ENCODE measurements at regions not wholly inside any gene's neighbourhood (a gene's known extent, or its start where the extent isn't known, plus 50 kb on each side); places are given as distances from the start of the nearest gene placed in this dataset.
"Not testable (repeated sequence)": the region's sequence is repeated elsewhere in the genome, so short reads cannot be mapped to it uniquely, and the experiment has no call there.

GRCh38 chrX:139026811-139027210, 315.3 kb upstream of the FGF13 start:
- Histone ChIP-seq H3K4me1 (ENCODE audit: control insufficient read depth in 5 of 5, insufficient read depth in 5 of 5, low read length in 5 of 5) (no peaks in the 10 kb centered on the region), H3K9me3 (ENCODE audit: control insufficient read depth in 5 of 5, low read length in 5 of 5) (no peaks in the 10 kb centered on the region), H3K27ac (ENCODE audit: low read depth, low read length) (no peak overlapping the region), H3K4me3 (ENCODE audit: low read depth in 1 of 5, low read length in 5 of 5) (no peak overlapping the region), H3K36me3 (ENCODE audit: control insufficient read depth in 5 of 5, insufficient read depth in 5 of 5, low read length in 5 of 5) (no peaks in the 10 kb centered on the region), H3K27me3 (ENCODE audit: control insufficient read depth in 5 of 5, insufficient read depth in 4 of 5, low read length in 5 of 5) (no peaks in the 10 kb centered on the region), H3K9ac (ENCODE audit: low read length in 5 of 5) (no peak overlapping the region)

DNA sequence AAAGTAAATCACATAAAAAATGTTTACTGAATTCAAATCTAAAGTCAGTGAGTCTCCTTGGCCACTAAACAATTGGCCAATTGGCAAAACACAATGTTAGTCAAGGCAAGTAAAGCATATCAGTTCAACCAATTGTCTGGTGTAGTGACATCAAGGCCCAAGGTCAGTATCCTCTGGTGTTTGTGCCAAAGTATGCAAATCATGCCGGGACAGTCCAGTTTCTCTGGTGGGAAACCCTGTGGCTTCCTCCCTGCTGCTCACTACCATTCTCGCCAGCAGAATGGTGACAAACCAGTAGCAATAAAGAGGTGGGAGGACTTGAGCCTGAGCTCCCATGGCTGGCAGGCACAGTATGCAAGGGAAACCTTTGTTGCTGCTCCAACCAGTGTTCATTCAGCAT, 314.9 kb upstream of the FGF13 start:
- Histone ChIP-seq H3K4me3 (ENCODE audit: low read depth in 1 of 5, low read length in 5 of 5) (no peak overlapping the region), H3K27ac (ENCODE audit: low read depth, low read length) (no peak overlapping the region), H3K27me3 (ENCODE audit: control insufficient read depth in 5 of 5, insufficient read depth in 4 of 5, low read length in 5 of 5) (no peaks in the 10 kb centered on the region), H3K36me3 (ENCODE audit: control insufficient read depth in 5 of 5, insufficient read depth in 5 of 5, low read length in 5 of 5) (no peaks in the 10 kb centered on the region), H3K9me3 (ENCODE audit: control insufficient read depth in 5 of 5, low read length in 5 of 5) (no peaks in the 10 kb centered on the region), H3K4me1 (ENCODE audit: control insufficient read depth in 5 of 5, insufficient read depth in 5 of 5, low read length in 5 of 5) (no peaks in the 10 kb centered on the region), H3K9ac (ENCODE audit: low read length in 5 of 5) (no peak overlapping the region)

DNA sequence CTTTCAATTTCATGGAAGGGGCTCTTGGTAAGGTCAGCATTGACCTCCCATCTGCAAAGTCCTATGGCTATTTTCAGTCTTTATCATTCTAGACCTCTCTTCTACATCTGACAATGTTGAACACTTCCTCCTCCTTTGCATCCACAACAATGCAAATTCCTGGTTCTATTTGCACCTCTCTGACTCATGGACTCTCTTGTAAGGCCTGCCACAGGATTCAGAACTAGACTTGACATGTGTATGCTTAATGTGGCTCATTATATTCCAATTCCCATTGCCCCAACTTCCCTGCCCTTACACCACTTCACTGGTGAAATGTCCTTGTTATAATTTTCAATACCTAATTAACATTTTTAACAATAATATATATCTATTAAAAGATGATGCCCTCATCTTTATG, 314.3 kb upstream of the FGF13 start:
- no peaks in the 10 kb centered on the region for H3K36me3 ChIP-seq (ENCODE audit: control insufficient read depth in 5 of 5, insufficient read depth in 5 of 5, low read length in 5 of 5)
- H3K4me1 ChIP-seq (ENCODE audit: control insufficient read depth in 5 of 5, insufficient read depth in 5 of 5, low read length in 5 of 5): no peaks in the 10 kb centered on the region
- no peak overlapping the region for H3K4me3 ChIP-seq (ENCODE audit: low read depth in 1 of 5, low read length in 5 of 5)
- no peak overlapping the region for H3K27ac ChIP-seq (ENCODE audit: low read depth, low read length)
- no peaks in the 10 kb centered on the region for H3K9me3 ChIP-seq (ENCODE audit: control insufficient read depth in 5 of 5, low read length in 5 of 5)
- H3K27me3 ChIP-seq (ENCODE audit: control insufficient read depth in 5 of 5, insufficient read depth in 4 of 5, low read length in 5 of 5): no peaks in the 10 kb centered on the region
- H3K9ac ChIP-seq (ENCODE audit: low read length in 5 of 5): no peak overlapping the region

DNA sequence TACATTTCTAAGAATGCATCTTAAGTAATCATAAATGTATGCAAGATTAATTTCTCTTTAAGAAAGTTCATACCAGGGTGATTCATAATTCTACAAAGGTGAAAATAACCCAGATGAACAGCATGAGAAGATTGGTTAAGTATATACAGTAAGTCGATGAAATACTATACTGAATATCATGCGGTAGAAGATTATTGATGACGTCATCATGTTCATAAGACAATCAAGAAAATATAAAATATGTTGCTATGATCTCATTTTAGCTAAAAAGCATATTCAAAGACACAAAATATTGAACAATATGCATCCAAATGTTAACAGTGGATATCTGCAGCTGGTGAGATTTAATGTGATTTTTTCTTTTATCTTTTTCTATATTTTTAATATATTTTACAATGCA, 312.0 kb upstream of the FGF13 start:
- no peaks in the 10 kb centered on the region for H3K36me3 ChIP-seq (ENCODE audit: control insufficient read depth in 5 of 5, insufficient read depth in 5 of 5, low read length in 5 of 5)
- H3K27ac ChIP-seq (ENCODE audit: low read depth, low read length): no peak overlapping the region
- H3K9me3 ChIP-seq (ENCODE audit: control insufficient read depth in 5 of 5, low read length in 5 of 5): no peaks in the 10 kb centered on the region
- no peaks in the 10 kb centered on the region for H3K27me3 ChIP-seq (ENCODE audit: control insufficient read depth in 5 of 5, insufficient read depth in 4 of 5, low read length in 5 of 5)
- H3K9ac ChIP-seq (ENCODE audit: low read length in 5 of 5): no peak overlapping the region
- H3K4me3 ChIP-seq (ENCODE audit: low read depth in 1 of 5, low read length in 5 of 5): no peak overlapping the region
- H3K4me1 ChIP-seq (ENCODE audit: control insufficient read depth in 5 of 5, insufficient read depth in 5 of 5, low read length in 5 of 5): no peaks in the 10 kb centered on the region

DNA sequence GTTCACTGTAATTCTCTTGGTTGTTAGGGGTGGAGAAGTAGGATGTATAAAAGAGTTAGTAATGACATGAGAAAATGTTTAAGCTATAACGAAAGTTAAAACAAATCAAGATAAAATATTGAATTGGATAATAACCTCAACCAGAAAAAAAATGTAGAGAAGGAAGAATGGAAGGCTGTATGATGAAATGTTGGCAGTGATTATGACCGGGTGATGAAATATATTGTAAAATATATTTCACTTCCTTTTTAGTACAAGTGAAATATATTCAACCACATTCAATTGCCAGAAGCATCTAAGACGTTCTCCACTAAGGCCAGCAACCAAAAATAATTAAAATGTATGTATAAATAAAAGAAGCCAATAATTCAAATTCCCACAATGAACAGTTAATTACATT, 309.3 kb upstream of the FGF13 start:
- no peak overlapping the region for H3K27ac ChIP-seq (ENCODE audit: low read depth, low read length)
- peaks cover 0 to 6% (median 4%) of the 10 kb centered on the region in 5 donors for H3K9me3 ChIP-seq (ENCODE audit: control insufficient read depth in 5 of 5, low read length in 5 of 5)
- H3K27me3 ChIP-seq (ENCODE audit: control insufficient read depth in 5 of 5, insufficient read depth in 4 of 5, low read length in 5 of 5): no peaks in the 10 kb centered on the region
- no peaks in the 10 kb centered on the region for H3K36me3 ChIP-seq (ENCODE audit: control insufficient read depth in 5 of 5, insufficient read depth in 5 of 5, low read length in 5 of 5)
- no peaks in the 10 kb centered on the region for H3K4me1 ChIP-seq (ENCODE audit: control insufficient read depth in 5 of 5, insufficient read depth in 5 of 5, low read length in 5 of 5)
- no peak overlapping the region for H3K4me3 ChIP-seq (ENCODE audit: low read depth in 1 of 5, low read length in 5 of 5)
- H3K9ac ChIP-seq (ENCODE audit: low read length in 5 of 5): no peak overlapping the region

GRCh38 chrX:139018436-139018835, 306.9 kb upstream of the FGF13 start:
- no peaks in the 10 kb centered on the region for H3K36me3 ChIP-seq (ENCODE audit: control insufficient read depth in 5 of 5, insufficient read depth in 5 of 5, low read length in 5 of 5)
- no peaks in the 10 kb centered on the region for H3K4me1 ChIP-seq (ENCODE audit: control insufficient read depth in 5 of 5, insufficient read depth in 5 of 5, low read length in 5 of 5)
- H3K27me3 ChIP-seq (ENCODE audit: control insufficient read depth in 5 of 5, insufficient read depth in 4 of 5, low read length in 5 of 5): no peaks in the 10 kb centered on the region
- H3K27ac ChIP-seq (ENCODE audit: low read depth, low read length): no peak overlapping the region
- no peak overlapping the region for H3K9ac ChIP-seq (ENCODE audit: low read length in 5 of 5)
- H3K4me3 ChIP-seq (ENCODE audit: low read depth in 1 of 5, low read length in 5 of 5): no peak overlapping the region
- H3K9me3 ChIP-seq (ENCODE audit: control insufficient read depth in 5 of 5, low read length in 5 of 5): peaks cover 0 to 16% (median 7%) of the 10 kb centered on the region in 5 donors

- Histone ChIP-seq H3K4me3 (ENCODE audit: low read depth in 1 of 5, low read length in 5 of 5) (no peak overlapping the region), H3K9me3 (ENCODE audit: control insufficient read depth in 5 of 5, low read length in 5 of 5) (peaks cover 0 to 19% (median 7%) of the 10 kb centered on the region in 5 donors), H3K27me3 (ENCODE audit: control insufficient read depth in 5 of 5, insufficient read depth in 4 of 5, low read length in 5 of 5) (no peaks in the 10 kb centered on the region), H3K27ac (ENCODE audit: low read depth, low read length) (no peak overlapping the region), H3K4me1 (ENCODE audit: control insufficient read depth in 5 of 5, insufficient read depth in 5 of 5, low read length in 5 of 5) (no peaks in the 10 kb centered on the region), H3K9ac (ENCODE audit: low read length in 5 of 5) (no peak overlapping the region), H3K36me3 (ENCODE audit: control insufficient read depth in 5 of 5, insufficient read depth in 5 of 5, low read length in 5 of 5) (no peaks in the 10 kb centered on the region)
Observed at GRCh38 chrX:139015627-139016026, 304.1 kb upstream of the FGF13 start.

DNA sequence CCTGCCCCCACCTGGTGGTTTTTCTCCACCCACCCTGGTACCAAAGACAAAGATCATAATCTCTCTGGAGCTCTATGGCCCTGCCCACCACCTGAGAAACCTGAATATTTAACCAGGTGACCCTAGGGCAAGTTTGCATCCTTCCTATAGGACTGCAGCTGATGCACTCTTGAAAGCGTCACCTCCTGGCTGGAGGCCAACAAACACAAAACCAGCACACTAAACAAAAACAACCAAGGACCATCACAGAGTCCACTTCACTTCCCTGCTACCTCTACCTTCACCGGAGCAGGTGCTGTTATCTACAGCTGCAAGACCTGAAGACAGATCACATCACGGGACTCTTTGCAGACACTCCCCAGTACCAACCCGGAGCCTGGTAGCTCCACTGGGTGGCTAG, 296.7 kb upstream of the FGF13 start:
- H3K27ac ChIP-seq (ENCODE audit: low read depth, low read length): no peak overlapping the region
- no peak overlapping the region for H3K4me3 ChIP-seq (ENCODE audit: low read depth in 1 of 5, low read length in 5 of 5)
- H3K27me3 ChIP-seq (ENCODE audit: control insufficient read depth in 5 of 5, insufficient read depth in 4 of 5, low read length in 5 of 5): no peaks in the 10 kb centered on the region
- H3K9me3 ChIP-seq (ENCODE audit: control insufficient read depth in 5 of 5, low read length in 5 of 5): peaks cover 0 to 4% (median 2%) of the 10 kb centered on the region in 5 donors
- no peaks in the 10 kb centered on the region for H3K4me1 ChIP-seq (ENCODE audit: control insufficient read depth in 5 of 5, insufficient read depth in 5 of 5, low read length in 5 of 5)
- H3K36me3 ChIP-seq (ENCODE audit: control insufficient read depth in 5 of 5, insufficient read depth in 5 of 5, low read length in 5 of 5): no peaks in the 10 kb centered on the region
- H3K9ac ChIP-seq (ENCODE audit: low read length in 5 of 5): no peak overlapping the region

- not testable (repeated sequence) for H3K9me3 ChIP-seq (ENCODE audit: control insufficient read depth in 5 of 5, low read length in 5 of 5); H3K4me1 ChIP-seq (ENCODE audit: control insufficient read depth in 5 of 5, insufficient read depth in 5 of 5, low read length in 5 of 5); H3K36me3 ChIP-seq (ENCODE audit: control insufficient read depth in 5 of 5, insufficient read depth in 5 of 5, low read length in 5 of 5); H3K27me3 ChIP-seq (ENCODE audit: control insufficient read depth in 5 of 5, insufficient read depth in 4 of 5, low read length in 5 of 5); H3K27ac ChIP-seq (ENCODE audit: low read depth, low read length); H3K9ac ChIP-seq (ENCODE audit: low read length in 5 of 5); H3K4me3 ChIP-seq (ENCODE audit: low read depth in 1 of 5, low read length in 5 of 5)
Observed at GRCh38 chrX:139003856-139004527, 292.5 kb upstream of the FGF13 start.

DNA sequence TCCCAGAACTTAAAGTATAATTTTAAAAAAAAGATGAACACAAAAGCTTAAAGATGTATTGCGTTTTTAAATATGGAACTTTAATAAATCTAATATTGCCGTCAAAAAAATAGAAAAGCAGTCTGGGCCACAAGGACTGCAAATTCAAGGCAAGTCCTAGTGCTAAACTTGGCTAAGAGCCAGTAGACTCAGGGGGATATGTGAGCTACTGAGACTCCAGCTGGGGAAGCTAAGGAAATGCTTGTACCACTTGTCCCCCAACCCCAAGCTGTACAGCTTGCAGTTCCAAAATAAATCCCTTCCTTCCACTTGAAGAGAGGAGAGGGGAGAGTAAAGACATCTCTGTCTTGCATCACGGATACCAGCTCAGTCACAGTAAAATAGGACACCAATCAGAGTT, 290.8 kb upstream of the FGF13 start:
- no peaks in the 10 kb centered on the region for H3K27me3 ChIP-seq (ENCODE audit: control insufficient read depth in 5 of 5, insufficient read depth in 4 of 5, low read length in 5 of 5)
- H3K9me3 ChIP-seq (ENCODE audit: control insufficient read depth in 5 of 5, low read length in 5 of 5): no peaks in the 10 kb centered on the region
- no peak overlapping the region for H3K4me3 ChIP-seq (ENCODE audit: low read depth in 1 of 5, low read length in 5 of 5)
- H3K9ac ChIP-seq (ENCODE audit: low read length in 5 of 5): no peak overlapping the region
- H3K36me3 ChIP-seq (ENCODE audit: control insufficient read depth in 5 of 5, insufficient read depth in 5 of 5, low read length in 5 of 5): no peaks in the 10 kb centered on the region
- H3K4me1 ChIP-seq (ENCODE audit: control insufficient read depth in 5 of 5, insufficient read depth in 5 of 5, low read length in 5 of 5): no peaks in the 10 kb centered on the region
- H3K27ac ChIP-seq (ENCODE audit: low read depth, low read length): no peak overlapping the region
